ENCODE measurements at regions not wholly inside any gene's neighbourhood (a gene's known extent, or its start where the extent isn't known, plus 50 kb on each side); places are given as distances from the start of the nearest gene placed in this dataset.
"Not testable (repeated sequence)": the region's sequence is repeated elsewhere in the genome, so short reads cannot be mapped to it uniquely, and the experiment has no call there.

GRCh38 chr14:46444666-46445065, 206.9 kb downstream of the RPL10L start:
- FAIRE-seq (no peak), DNase-seq (ENCODE audit: insufficient read length, low spot score) (no peak)

- no peak for FAIRE-seq
- no peak for DNase-seq (ENCODE audit: insufficient read length, low spot score)
These were observed 218.2 kb downstream of the RPL10L start for GRCh38 chr14:46433381-46433780.

- DNase-seq (ENCODE audit: insufficient read length, low spot score) (no peak), FAIRE-seq (no peak)
These were observed 219.1 kb downstream of the RPL10L start for GRCh38 chr14:46432516-46432915.

GRCh38 chr14:46417066-46417465, 234.5 kb downstream of the RPL10L start:
- DNase-seq (ENCODE audit: insufficient read length, low spot score) = no peak
- no peak for FAIRE-seq

- no peak for FAIRE-seq
- no peak for DNase-seq (ENCODE audit: insufficient read length, low spot score)
These were observed 246.4 kb downstream of the RPL10L start for GRCh38 chr14:46404865-46405811.

- FAIRE-seq; DNase-seq (ENCODE audit: insufficient read length, low spot score): not testable (repeated sequence)
These were observed 249.4 kb downstream of the RPL10L start for GRCh38 chr14:46402001-46402690.

GRCh38 chr14:46401066-46401465, 250.5 kb downstream of the RPL10L start:
- FAIRE-seq (no peak), DNase-seq (ENCODE audit: insufficient read length, low spot score) (no peak)

GRCh38 chr14:46399049-46399448, 252.5 kb downstream of the RPL10L start:
- FAIRE-seq (no peak), DNase-seq (ENCODE audit: insufficient read length, low spot score) (no peak)

GRCh38 chr14:46384611-46385010, 267.0 kb downstream of the RPL10L start:
- no peak for DNase-seq (ENCODE audit: insufficient read length, low spot score)
- no peak for FAIRE-seq

GRCh38 chr14:46381674-46382073, 269.9 kb downstream of the RPL10L start:
- DNase-seq (ENCODE audit: insufficient read length, low spot score) (no peak), FAIRE-seq (no peak)

GRCh38 chr14:46378248-46378647, 273.3 kb downstream of the RPL10L start:
- FAIRE-seq (no peak), DNase-seq (ENCODE audit: insufficient read length, low spot score) (no peak)

- DNase-seq (ENCODE audit: insufficient read length, low spot score) (no peak), FAIRE-seq (no peak)
These were observed 274.3 kb downstream of the RPL10L start for GRCh38 chr14:46377305-46377704.

GRCh38 chr14:46369391-46369790, 282.2 kb downstream of the RPL10L start:
- DNase-seq (ENCODE audit: insufficient read length, low spot score) (no peak), FAIRE-seq (no peak)

GRCh38 chr14:46368275-46368674, 283.3 kb downstream of the RPL10L start:
- DNase-seq (ENCODE audit: insufficient read length, low spot score) = no peak
- no peak for FAIRE-seq

- FAIRE-seq = no peak
- no peak for DNase-seq (ENCODE audit: insufficient read length, low spot score)
These were observed 298.7 kb downstream of the RPL10L start for GRCh38 chr14:46352844-46353243.

GRCh38 chr14:46344327-46344937, 307.1 kb downstream of the RPL10L start:
- DNase-seq (ENCODE audit: insufficient read length, low spot score) (peak; percentile 1), FAIRE-seq (no peak)

- DNase-seq (ENCODE audit: insufficient read length, low spot score) = no peak
- no peak for FAIRE-seq
These were observed 325.8 kb downstream of the RPL10L start for GRCh38 chr14:46325777-46326176.

GRCh38 chr14:46325157-46325556, 326.4 kb downstream of the RPL10L start:
- DNase-seq (ENCODE audit: insufficient read length, low spot score) = no peak
- no peak for FAIRE-seq

- FAIRE-seq = no peak
- DNase-seq (ENCODE audit: insufficient read length, low spot score) = no peak
These were observed 328.2 kb downstream of the RPL10L start for GRCh38 chr14:46323404-46323762.

- FAIRE-seq = no peak
- DNase-seq (ENCODE audit: insufficient read length, low spot score) = no peak
These were observed 328.7 kb downstream of the RPL10L start for GRCh38 chr14:46322730-46323403.

- FAIRE-seq (no peak), DNase-seq (ENCODE audit: insufficient read length, low spot score) (no peak)
These were observed 329.5 kb downstream of the RPL10L start for GRCh38 chr14:46322076-46322475.

Data from HTR-8/SVneo (cell line).